ENCODE measurements at regions not wholly inside any gene's neighbourhood (a gene's known extent, or its start where the extent isn't known, plus 50 kb on each side); places are given as distances from the start of the nearest gene placed in this dataset.

GRCh38 chr10:90171014-90171722 is 469.8 kb downstream of the KIF20B start:
- TF ChIP-seq EZH2 (IDR thresholded peaks at IDR 0.05; ENCODE audit: borderline replicate concordance, insufficient read depth, low read depth, low read length, poor library complexity, severe bottlenecking) = no peak
- TF ChIP-seq, protein P1, sequence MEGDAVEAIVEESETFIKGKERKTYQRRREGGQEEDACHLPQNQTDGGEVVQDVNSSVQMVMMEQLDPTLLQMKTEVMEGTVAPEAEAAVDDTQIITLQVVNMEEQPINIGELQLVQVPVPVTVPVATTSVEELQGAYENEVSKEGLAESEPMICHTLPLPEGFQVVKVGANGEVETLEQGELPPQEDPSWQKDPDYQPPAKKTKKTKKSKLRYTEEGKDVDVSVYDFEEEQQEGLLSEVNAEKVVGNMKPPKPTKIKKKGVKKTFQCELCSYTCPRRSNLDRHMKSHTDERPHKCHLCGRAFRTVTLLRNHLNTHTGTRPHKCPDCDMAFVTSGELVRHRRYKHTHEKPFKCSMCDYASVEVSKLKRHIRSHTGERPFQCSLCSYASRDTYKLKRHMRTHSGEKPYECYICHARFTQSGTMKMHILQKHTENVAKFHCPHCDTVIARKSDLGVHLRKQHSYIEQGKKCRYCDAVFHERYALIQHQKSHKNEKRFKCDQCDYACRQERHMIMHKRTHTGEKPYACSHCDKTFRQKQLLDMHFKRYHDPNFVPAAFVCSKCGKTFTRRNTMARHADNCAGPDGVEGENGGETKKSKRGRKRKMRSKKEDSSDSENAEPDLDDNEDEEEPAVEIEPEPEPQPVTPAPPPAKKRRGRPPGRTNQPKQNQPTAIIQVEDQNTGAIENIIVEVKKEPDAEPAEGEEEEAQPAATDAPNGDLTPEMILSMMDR (IDR thresholded peaks at IDR 0.05) = no peak

Measured in B cell (primary cell).